ENCODE measurements at regions not wholly inside any gene's neighbourhood (a gene's known extent, or its start where the extent isn't known, plus 50 kb on each side); places are given as distances from the start of the nearest gene placed in this dataset.

DNA sequence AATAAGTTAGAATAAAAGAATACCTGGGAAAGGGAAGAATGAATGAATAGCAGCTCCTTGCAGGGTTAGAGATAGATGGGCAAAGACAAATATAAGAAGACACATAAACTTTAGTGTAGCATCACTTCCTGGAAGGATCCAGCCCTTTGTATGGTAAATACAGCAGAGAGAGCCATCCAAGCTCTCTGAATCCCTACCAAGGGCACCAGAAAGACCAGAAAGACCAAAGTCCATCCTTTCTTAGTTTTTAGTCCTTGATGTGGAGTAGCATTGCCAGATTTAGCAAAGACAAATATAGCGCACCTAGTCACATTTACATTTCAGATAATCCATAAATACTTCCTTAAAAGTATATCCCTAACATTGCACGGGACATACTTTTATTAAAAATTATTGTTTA, 56.1 kb upstream of the C9orf72 start:
- no peaks in the 10 kb centered on the region for H3K9me3 ChIP-seq
- no peaks in the 10 kb centered on the region for H3K36me3 ChIP-seq
- intact Hi-C loops (cut with DNase I), result no loop called here
- 92 to 96% methylated on average over 2 of the region's 2 CpGs for WGBS, 2 donors
- peaks cover 0 to 7% (median 0%) of the 10 kb centered on the region in 9 donors for H3K4me1 ChIP-seq
- peaks cover 0 to 10% (median 0%) of the 10 kb centered on the region in 7 donors for H3K27me3 ChIP-seq
- no peak overlapping the region for H3K27ac ChIP-seq
- ATAC-seq (no peak), DNase-seq (no peak)
- TF ChIP-seq CTCF (IDR thresholded peaks at IDR 0.05), result no peak
- no peak overlapping the region for H3K4me3 ChIP-seq

GRCh38 chr9:27632254-27632653, 59.0 kb upstream of the C9orf72 start:
- H3K27me3 ChIP-seq, result peaks cover 0 to 10% (median 0%) of the 10 kb centered on the region in 7 donors
- peaks cover 0 to 16% (median 0%) of the 10 kb centered on the region in 9 donors for H3K4me1 ChIP-seq
- H3K9me3 ChIP-seq, result no peaks in the 10 kb centered on the region
- no peak for TF ChIP-seq CTCF (IDR thresholded peaks at IDR 0.05)
- no peak for ATAC-seq
- H3K36me3 ChIP-seq, result no peaks in the 10 kb centered on the region
- DNase-seq, result no peak
- intact Hi-C loops (cut with DNase I), result no loop called here
- no peak overlapping the region for H3K4me3 ChIP-seq
- H3K27ac ChIP-seq, result no peak overlapping the region
- 78 to 86% methylated on average over 6 of the region's 6 CpGs for WGBS, 2 donors

DNA sequence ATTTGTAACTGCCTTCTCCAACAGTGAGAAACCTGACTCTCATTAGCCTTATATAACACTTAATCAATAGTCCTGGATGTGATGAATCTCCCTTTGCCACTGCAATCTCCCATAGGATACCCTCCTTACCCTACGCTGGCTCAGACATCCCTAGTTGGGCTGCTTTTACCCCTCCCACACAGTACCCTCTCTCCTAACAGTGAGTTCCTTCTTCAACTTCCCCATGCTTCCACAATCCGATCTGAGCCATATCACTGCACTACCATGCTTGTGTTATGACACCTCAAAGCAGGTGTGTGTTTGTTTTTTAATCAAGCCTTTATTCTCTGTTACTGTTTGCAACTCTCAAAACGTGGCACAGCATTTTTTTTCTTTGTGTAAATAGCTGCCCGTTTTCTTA, 60.5 kb upstream of the C9orf72 start:
- ATAC-seq, result no peak
- intact Hi-C loops (cut with DNase I), result no loop called here
- no peak for DNase-seq

GRCh38 chr9:27634879-27635278, 61.6 kb upstream of the C9orf72 start:
- intact Hi-C loops (cut with DNase I), result no loop called here
- DNase-seq (no peak), ATAC-seq (no peak)
- Histone ChIP-seq H3K27me3 (peaks cover 0 to 9% (median 0%) of the 10 kb centered on the region in 7 donors), H3K9me3 (no peaks in the 10 kb centered on the region), H3K27ac (no peak overlapping the region), H3K36me3 (no peaks in the 10 kb centered on the region), H3K4me1 (peaks cover 0 to 11% (median 0%) of the 10 kb centered on the region in 9 donors), H3K4me3 (no peak overlapping the region)
- no peak for TF ChIP-seq CTCF (IDR thresholded peaks at IDR 0.05)
- 69 to 76% methylated on average over 2 of the region's 2 CpGs for WGBS, 2 donors

More for the DNA sequence above, 60.5 kb upstream of the C9orf72 start:
- TF ChIP-seq CTCF (IDR thresholded peaks at IDR 0.05), result no peak
- H3K9me3 ChIP-seq, result no peaks in the 10 kb centered on the region
- H3K27me3 ChIP-seq, result peaks cover 0 to 9% (median 0%) of the 10 kb centered on the region in 7 donors
- H3K27ac ChIP-seq, result no peak overlapping the region
- WGBS, 2 donors, result 54 to 66% methylated on average over 4 of the region's 4 CpGs
- peaks cover 0 to 11% (median 0%) of the 10 kb centered on the region in 9 donors for H3K4me1 ChIP-seq
- H3K4me3 ChIP-seq, result no peak overlapping the region
- H3K36me3 ChIP-seq, result no peaks in the 10 kb centered on the region
